SIG-M5 (cell line): ENCODE measurements at regions not wholly inside any gene's neighbourhood (a gene's known extent, or its start where the extent isn't known, plus 50 kb on each side); places are given as distances from the start of the nearest gene placed in this dataset.
"Not testable (repeated sequence)": the region's sequence is repeated elsewhere in the genome, so short reads cannot be mapped to it uniquely, and the experiment has no call there.

ENCODE experiments used
- DNase-seq: peaks from one replicate; lab custom pipeline; 2025; lab: John Stamatoyannopoulos, UW

- DNase-seq, result no peak
These were observed 116.1 kb downstream of the RIN2 start for GRCh38 chr20:19874040-19874727.

DNA sequence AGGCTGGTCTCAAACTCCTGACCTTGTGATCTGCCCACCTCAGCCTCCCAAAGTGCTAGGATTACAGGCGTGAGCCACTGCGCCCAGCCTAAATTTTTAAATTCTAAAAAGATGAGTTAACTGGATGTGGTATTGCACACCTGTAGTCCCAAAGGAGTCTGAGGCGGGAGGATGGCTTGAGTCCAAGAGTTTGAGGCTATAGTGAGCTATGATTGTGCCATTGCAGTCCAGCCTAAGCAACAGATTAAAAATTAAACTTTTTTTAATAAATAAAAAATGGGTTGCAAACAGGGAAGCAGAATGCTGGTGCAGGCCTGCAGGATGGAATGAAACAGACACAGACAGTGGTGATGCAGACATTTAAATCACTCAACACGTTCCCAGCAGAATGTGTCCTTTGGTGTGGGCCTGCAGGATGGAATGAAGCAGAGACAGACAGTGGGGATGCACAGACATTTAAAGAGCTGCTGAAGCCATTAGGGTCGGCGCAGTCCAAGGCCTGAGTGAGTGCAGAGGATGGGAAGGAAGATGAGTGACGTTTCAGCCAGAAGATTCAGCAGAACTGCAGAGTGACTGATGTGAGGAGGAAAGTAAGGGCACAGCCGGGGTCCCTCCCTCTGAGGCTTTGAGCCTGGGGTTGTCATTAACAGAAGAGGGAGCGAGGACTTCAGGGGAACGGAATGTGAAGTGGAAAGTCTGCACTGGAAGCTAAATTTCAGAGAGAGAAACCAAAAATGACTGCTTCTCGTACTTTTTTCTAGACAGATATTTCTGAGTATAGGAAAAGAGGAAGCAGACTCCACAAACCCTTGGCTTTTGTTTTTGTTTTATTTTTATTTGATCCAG, 117.5 kb downstream of the RIN2 start:
- DNase-seq, result no peak

GRCh38 chr20:19876828-19877460, 118.9 kb downstream of the RIN2 start:
- DNase-seq, result no peak

DNA sequence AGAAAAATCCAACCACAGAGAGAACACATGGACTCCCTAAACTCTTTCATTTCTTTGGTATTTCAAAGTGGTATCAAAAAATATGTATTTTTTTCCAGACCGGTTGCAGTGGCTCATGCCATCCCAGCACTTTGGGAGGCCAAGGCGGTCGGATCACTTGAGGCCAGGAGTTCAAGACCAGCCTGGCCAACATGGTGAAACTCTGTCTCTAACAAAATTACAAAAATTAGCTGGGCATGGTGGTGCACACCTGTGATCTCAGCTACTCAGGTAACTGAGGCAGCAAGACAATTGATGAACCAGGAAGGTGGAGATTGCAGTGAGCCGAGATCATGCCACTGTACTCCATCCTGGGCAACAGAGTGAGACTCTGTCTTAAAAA, 121.8 kb downstream of the RIN2 start:
- DNase-seq, result not testable (repeated sequence)

DNA sequence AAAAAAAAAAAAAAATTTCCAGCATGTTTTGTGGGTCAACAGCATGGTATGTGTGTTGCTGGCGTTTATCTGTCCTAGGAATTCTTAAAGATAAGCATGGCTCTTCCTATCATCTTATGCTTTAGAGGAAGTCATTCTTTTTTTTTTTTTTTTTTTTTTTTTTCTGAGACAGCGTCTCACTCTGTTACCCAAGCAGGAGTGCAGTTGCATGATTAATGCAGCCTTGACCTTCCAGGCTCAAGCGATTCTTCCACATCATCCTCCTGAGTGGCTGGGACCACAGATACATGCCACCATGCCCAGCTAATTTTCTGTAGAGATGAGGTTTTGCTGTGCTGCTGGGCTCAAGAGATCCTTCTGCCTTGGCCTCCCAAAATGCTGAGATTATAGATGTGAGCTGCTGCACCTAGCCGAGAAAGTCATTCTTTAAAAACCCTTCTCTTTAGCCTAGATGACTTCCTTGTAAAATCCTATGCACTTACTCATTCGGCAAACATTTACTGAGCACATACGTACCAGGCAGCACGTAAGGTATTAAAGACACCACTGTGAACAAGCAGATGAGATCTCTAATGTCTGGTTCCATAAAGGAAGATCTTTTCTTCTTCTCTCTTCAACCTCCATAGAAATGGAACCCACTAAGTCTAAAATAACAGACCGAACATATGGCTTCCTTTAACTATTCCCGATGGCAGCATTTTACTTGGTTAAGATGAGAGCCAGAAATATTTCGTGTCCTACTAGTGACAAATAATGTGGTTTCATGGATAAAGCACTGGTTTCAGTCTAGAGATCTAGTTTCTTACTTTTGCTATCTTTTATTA, 122.4 kb downstream of the RIN2 start:
- DNase-seq, result no peak

- DNase-seq, result no peak
These were observed 123.2 kb downstream of the RIN2 start for GRCh38 chr20:19881080-19881840.

GRCh38 chr20:19881990-19882389, 123.9 kb downstream of the RIN2 start:
- DNase-seq, result no peak

- no peak for DNase-seq
These were observed 124.4 kb downstream of the RIN2 start for GRCh38 chr20:19882446-19882845.

- DNase-seq, result no peak
These were observed 125.4 kb downstream of the RIN2 start for GRCh38 chr20:19883501-19883900.

GRCh38 chr20:19885594-19885938, 127.5 kb downstream of the RIN2 start:
- DNase-seq, result no peak

DNA sequence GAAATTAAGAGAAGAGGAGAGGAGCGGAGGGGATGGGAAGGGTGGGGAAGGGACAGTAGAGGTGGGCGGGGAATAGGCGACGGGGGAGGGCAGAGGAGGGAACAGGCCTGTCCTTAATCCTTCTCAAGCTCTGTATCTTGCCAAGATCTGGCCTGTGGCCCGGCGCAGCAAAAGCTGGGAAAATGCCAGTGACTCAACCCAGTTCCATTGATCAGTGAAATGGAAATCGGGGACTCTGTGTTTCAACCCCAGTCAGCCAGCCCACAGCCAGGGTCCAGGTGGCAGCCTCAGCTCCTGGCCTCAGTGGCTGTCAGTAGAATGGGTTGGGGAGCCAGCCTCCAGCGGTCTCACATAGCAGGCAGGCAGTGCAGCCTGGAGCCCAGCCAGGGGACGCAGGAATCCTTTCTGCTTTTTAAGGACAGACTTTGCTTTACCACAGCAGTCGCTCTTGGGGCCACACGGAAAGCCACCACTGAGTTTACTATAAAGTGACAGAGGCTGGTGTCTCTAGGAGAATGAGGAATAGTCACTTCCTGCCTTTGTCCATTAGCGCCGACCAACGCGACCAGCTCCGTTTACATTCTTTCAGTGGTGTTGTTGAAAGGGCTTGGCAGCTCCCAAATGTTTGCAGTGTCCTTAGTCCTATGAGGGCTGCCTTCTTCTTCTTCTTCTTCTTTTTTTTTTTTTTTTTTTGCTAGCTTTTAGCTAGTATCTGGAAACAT, 128.0 kb downstream of the RIN2 start:
- no peak for DNase-seq

- no peak for DNase-seq
These were observed 128.7 kb downstream of the RIN2 start for GRCh38 chr20:19886661-19887288.

- no peak for DNase-seq
These were observed 129.4 kb upstream of the NAA20 start for GRCh38 chr20:19887556-19888268.

DNA sequence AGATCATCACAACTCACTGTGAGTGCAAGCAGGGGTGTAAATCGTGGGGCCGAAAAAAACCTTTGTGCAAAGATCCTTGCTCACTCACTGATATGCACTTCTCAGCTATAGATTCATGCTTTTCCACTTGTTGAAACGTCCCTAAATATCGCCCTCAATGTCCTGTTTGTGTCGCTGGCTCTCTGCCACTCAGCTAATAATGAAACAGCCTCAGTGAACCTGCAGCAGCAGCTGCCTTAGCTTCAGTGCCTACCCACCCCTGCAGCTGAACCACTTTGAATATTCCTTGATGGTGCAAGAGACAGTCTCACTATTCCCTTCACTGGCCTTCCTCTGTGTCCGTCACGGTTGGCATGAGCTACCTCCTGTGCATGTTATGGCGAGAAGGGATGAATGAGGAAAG, 128.9 kb upstream of the NAA20 start:
- DNase-seq, result no peak

DNA sequence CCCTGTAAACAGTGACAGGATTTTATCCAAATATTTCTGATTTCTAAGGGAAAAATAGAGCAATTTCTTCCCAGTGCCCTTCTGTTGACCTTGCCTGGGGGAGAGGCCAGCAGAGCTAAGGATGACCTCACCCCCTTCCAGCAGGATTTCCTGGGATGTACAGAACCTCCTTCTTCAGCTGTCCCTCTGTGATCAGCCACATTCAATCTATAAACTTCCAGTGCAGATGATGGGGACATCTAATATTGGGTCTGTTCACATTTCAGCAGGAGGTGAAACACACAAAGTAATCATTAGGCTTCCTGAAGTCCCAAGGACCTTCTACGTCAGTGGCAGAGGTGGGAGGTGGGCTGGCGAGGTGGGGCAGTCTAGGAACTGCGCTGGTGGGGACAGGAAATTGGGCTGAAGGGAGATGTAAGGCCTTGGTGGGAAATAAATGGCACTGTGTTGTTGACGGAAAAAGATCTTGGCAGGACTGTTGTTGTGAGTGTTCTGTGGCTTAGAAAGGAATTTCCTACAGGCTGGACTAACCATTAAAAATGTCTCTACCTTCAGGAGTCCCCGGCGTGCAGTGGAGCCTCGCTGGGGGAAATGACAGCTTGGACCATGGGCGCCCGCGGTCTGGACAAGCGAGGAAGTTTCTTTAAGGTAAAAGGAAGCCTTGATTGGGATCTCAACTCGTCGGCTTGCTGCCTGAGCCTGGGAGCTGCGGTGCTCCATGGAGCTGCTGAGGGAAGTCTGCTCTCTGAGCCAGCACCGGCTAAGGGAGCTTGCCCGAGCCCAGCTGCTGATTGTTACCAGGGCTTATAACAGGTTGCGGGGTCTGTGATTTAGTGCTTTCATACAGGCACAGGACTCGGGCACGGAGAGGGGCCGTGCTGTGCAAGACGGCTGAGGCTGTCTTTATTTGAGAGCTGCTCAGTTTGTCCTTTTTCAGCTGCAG, 127.9 kb upstream of the NAA20 start:
- DNase-seq, result no peak

DNA sequence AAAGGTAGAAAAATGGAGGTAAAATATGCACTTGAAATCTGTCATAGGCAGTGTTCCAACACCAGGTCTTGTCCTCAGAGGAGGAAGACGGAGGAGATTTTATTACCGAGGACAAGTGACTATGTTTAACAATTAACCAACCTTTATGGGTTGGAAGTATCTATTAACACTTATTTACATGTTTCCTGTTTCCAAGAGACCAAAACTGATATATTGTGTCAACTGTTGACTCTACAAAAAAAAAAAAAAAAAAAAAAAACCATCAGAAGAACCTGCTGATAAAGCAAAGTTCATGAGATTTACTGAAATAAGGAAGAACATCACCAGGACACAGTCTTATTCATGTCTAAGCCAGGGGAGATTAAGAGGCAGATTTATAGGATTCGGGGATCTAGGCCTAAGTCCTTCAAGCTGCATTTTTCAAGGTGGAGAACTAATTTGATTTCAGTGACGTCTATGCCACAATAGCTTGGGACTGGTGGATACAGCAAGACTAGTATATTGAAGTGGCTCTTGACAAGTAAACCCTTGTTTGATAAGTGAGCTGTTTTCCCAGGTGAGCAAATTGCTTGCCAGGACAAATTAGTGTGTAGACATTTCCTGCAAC, 126.6 kb upstream of the NAA20 start:
- no peak for DNase-seq

GRCh38 chr20:19893356-19893755, 123.8 kb upstream of the NAA20 start:
- no peak for DNase-seq

DNA sequence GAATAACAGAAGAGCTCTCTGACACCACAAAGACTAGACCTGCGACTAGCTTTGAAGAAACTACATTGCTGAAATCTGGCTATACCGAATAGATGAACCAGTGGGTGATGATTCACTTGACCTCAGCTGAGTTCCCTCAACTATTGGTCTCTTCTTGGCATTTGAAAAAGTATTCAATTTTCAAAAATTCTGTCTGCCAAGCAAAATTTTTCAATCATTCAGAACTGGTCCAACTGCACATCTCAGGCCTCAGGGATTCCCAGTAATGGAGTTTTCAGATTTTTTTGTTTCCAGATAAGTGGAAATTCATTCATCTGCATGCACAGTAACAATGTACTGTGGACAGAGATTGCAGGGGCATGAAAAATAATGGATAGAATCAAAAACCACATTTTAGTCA, 121.4 kb upstream of the NAA20 start:
- no peak for DNase-seq
